VCaP (cell line): ENCODE measurements at regions not wholly inside any gene's neighbourhood (a gene's known extent, or its start where the extent isn't known, plus 50 kb on each side); places are given as distances from the start of the nearest gene placed in this dataset.

ENCODE experiments used
- H3K27ac ChIP-seq: fragments of 450-650 bp; 2 replicates; pipeline ENCODE4 v1.5.1; 2017
- TF ChIP-seq, protein P1 (sequence below): fragments of 450-650 bp; conservative IDR thresholded peaks from 2 replicates; pipeline ENCODE4 v1.5.1; 2017; ENCODE audit warnings: mild to moderate bottlenecking, moderate library complexity

DNA sequence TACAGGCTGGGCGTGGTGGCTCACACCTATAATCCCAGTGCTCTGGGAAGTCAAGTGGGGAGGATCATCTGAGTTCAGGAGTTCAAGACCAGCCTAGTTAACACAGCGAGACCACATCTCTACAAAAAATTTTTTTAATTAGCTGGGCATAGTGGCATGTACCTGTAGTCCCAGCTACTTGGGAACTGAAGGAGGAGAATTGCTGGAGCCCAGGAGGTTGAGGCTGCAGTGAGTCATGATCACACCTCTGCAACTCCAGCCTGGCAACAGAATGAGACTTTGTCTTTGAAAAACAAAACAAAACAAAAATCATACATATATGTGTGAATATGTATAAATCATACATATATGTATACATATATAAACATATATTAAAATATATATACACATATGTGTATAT is 54.1 kb upstream of the MARCHF10 start:
- H3K27ac ChIP-seq: no peak overlapping the region
- TF ChIP-seq, protein P1, sequence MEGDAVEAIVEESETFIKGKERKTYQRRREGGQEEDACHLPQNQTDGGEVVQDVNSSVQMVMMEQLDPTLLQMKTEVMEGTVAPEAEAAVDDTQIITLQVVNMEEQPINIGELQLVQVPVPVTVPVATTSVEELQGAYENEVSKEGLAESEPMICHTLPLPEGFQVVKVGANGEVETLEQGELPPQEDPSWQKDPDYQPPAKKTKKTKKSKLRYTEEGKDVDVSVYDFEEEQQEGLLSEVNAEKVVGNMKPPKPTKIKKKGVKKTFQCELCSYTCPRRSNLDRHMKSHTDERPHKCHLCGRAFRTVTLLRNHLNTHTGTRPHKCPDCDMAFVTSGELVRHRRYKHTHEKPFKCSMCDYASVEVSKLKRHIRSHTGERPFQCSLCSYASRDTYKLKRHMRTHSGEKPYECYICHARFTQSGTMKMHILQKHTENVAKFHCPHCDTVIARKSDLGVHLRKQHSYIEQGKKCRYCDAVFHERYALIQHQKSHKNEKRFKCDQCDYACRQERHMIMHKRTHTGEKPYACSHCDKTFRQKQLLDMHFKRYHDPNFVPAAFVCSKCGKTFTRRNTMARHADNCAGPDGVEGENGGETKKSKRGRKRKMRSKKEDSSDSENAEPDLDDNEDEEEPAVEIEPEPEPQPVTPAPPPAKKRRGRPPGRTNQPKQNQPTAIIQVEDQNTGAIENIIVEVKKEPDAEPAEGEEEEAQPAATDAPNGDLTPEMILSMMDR: no peak

DNA sequence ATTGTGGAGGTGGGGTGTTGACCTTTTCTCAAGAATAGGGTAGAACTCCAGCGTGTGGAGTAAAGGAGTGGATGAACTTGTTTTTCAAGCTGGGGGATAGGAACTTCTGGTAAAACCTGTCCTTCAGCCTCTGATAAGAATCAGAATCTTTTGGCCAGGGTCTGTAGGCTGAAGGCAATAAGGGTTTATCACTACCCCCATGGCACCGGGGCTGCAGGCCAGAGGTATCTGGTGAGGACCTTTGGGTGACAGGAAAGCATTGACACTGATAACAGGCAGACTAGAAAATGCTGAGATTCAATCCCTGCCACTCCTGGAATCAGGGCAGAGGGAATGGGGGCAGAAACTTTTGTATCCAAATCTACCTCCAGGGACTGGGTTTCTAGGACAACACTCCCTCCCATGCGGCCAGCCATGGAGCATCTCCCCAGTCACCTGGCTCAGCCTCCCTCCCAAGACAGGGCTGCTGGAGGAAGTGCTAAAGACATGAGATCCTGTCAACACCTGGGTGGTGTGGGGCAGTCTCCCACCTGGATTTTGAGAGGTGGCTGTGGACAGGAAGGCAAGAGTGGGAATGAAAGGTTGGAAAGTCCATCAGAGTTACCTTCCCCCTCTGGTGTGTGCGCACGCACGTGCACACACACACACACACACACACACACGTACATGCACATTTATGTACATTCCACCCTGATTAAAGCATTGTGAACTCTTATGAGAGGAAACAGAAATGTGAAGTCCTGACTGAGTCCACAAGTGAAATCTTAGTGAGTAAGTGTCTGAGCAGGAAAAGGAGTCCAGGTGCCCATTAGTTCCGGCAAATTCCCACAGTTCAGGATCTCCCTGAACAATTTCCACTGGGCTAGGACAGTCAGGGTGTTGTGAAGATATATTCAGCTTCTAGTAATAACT is 53.1 kb upstream of the MARCHF10 start:
- peak overlapping the region; percentile 62 for H3K27ac ChIP-seq

DNA sequence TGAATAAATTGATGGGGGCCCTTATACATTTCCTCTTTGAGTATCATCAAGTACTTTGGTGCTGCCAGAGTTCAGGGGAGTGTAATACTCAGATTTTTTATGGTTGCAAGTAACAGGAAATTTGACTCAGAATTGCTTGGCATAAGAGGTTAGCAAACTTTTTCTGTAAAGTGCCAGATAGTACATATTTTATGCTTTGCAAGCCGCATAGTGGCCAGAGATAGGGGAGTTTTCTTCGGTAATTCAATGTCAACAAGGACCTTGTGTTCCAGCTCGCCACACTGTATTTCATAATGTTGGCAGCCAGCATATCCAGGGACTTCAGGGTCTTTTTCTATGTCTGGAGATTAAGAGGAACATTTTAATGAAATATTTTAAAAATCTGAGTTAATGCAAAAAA is 51.0 kb upstream of the MARCHF10 start:
- TF ChIP-seq, protein P1: no peak
- H3K27ac ChIP-seq: no peak overlapping the region

More for the DNA sequence above, 53.1 kb upstream of the MARCHF10 start:
- TF ChIP-seq, protein P1: no peak
